Dedifferentiated amniotic fluid mesenchymal stem cell (primary cell): ENCODE measurements at regions not wholly inside any gene's neighbourhood (a gene's known extent, or its start where the extent isn't known, plus 50 kb on each side); places are given as distances from the start of the nearest gene placed in this dataset.
A peak's percentile ranks its signal among the peaks of the same experiment; 100 is the strongest.

Experiments used
- DNase-seq: peaks from one replicate; pipeline ENCODE4 v3.0.0-alpha.2; 2016; ENCODE audit errors: extremely low spot score

GRCh38 chr20:50285376-50286173 is 94.9 kb downstream of the CEBPB start:
- peak; percentile 41 for DNase-seq

DNA sequence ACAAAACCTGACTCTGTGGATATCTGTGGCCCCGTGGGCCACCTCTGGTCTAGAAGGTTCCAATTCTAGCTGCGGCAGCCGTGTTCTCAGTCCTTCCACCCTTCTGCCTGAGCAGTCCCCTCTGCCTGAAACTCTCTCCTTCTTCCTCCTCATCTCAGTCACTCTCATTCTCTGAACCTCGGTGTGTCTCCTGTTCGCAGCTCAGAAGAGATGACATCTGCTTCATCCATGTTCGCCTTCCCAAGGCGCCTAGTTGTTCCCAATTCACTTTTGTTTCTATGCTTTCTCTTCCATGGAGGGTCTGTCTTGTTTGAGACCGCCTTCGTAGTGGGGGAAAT is 95.5 kb downstream of the CEBPB start:
- DNase-seq: no peak

- peak; percentile 83 for DNase-seq
These were observed 96.0 kb downstream of the CEBPB start for GRCh38 chr20:50286609-50287008.

- no peak for DNase-seq
These were observed 96.9 kb downstream of the CEBPB start for GRCh38 chr20:50287512-50287911.

GRCh38 chr20:50288128-50288623 is 97.5 kb downstream of the CEBPB start:
- DNase-seq: no peak

GRCh38 chr20:50289581-50289980 is 99.0 kb downstream of the CEBPB start:
- DNase-seq: no peak

- DNase-seq: no peak
These were observed 99.5 kb downstream of the CEBPB start for GRCh38 chr20:50290112-50290511.

DNA sequence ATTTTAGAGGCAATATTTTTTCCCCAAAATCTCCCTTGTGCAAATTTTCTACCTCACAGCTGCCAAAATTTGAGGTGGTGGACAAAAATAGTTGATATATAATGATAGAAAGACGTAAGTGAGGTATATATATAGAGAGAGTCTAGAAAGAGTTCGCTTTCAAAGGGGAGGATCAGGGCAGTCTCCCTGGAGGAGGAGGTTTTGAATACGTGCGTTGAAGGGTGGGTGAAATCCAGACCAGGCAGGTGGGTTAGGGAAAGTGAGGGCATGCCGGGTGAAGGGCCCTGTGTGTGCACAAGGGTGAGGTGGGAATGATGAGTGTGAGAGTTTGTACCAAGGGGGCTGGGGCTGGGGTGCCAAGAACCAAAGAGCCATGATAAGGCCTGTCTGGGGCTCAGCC is 100.2 kb downstream of the CEBPB start:
- no peak for DNase-seq

DNA sequence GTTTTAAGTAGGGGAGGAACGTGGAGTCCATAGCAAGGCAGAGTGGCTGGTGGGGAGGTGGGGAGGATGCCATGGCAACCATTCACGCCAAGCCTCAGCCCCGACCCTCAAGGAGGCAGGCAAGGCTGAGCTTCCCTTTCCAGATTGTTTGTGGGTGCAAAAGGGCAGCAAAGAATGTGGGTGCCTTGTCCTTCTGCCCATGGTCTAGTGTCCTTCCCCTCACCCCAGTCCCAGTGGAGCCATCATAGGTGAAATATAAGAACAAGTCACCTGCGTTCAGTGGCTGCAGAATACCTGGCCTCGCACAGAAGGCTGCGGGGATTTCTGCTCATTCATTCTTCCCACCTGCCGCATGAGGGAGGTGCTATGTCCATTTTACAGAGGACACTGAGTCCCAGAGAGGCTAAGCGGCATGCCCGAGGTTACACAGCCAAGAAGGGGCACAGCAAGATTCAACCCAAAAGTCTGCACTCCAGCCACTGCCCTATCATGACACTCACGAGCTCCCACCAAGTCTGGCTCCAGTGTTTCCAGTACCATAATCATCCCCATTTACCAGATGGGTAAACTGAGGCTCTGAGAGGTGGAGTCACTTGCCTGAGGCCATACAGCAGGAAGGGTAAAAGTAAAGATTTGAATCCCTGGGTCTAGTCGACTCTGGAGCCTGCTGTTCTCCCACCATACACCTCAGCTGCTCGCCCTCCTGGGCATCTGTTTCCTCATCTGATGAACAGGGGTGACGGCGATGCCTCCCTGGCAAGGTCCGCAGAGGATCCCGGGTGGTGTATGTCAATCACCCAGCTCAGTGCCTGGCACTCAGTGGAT is 100.8 kb downstream of the CEBPB start:
- no peak for DNase-seq

GRCh38 chr20:50292079-50292590 is 101.5 kb downstream of the CEBPB start:
- no peak for DNase-seq

- peak; percentile 53 for DNase-seq
These were observed 102.1 kb downstream of the CEBPB start for GRCh38 chr20:50292591-50293283.

DNA sequence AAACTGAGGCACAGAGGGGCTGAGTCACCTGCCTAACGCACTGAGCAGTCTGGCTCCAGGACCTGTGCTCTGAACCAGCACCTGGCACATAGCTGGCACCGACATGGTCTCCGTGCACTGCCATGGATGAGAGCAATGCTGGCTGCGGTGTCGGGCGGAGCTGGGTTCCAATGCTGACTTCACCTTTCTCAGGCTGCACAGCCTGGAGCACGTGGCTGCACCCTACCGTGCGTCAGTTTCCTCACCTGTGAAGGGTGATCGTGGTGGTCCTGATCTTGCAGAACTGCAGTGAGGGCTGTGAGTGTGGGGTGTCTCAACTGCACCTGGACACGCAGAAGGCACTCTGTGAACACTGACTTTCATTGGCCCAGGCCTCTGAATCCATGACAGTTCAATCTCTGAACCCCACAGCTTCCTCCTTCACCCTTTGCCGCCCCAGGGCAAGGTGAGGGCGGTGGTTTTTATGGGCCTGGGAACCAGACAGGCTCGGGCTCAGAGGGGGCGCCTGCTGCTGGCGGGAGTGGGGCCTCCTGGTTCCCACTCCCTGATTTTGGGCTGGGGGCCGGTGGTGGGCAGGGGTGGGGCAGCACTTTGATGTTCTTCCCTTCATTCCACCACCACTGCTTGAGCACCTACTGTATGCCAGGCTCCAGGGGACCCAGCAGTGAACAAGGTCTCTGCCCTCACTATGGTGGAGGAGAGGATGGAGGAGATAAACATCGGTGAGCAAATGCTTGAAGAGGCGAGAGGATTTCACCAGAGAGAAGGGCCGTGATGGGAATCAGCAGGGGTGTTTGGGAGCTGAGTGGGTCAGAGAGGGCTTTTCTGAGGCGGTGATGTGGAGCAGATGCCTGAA is 102.9 kb downstream of the CEBPB start:
- no peak for DNase-seq

- no peak for DNase-seq
These were observed 103.8 kb downstream of the CEBPB start for GRCh38 chr20:50294164-50295088.

GRCh38 chr20:50295345-50295744 is 104.7 kb downstream of the CEBPB start:
- no peak for DNase-seq

GRCh38 chr20:50295762-50296449 is 105.3 kb downstream of the CEBPB start:
- no peak for DNase-seq

DNA sequence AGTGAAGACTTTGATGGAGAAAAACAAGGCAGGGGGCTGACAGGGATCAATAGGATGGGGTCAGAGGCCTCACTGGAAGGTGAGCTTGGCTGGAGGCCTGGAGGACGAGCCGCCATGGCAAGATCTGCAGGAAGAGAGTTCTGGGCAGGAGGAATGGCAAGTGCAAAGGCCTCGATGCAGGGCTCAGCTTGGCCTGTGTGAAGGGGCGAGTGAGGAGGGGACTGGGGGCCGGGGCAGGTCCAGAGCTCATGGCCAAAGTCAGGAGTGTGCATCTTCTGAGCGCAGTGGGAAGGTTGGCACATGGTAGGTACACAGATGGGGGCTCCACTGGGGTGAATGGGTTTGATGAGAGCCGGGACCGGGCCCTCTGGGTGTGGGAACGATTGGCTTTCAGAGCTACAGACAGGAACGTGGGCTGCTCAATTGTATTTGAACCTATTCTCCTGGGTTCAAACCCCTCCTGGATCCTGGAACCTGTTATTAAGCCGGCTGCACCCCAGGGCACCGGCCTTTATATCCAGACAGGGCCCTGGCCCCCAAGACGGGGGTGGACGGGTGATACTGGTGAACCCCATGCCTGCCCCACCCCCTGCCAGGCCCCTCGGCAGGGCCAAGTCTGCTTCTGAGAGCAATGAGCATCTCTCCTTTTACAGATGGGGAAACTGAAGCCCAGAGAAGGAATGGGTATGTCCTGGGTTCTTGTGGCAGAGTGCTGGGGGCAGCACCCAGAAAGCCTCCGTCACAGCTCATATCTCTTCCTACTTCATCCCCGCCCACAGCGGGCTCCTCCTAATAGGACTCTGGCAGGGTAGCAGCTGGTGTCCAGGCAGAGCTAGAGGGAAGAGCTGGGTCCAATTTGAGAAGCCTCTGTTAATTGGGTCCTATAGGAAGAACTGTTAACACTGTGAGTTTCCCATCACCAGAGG is 106.1 kb downstream of the CEBPB start:
- DNase-seq: no peak

DNA sequence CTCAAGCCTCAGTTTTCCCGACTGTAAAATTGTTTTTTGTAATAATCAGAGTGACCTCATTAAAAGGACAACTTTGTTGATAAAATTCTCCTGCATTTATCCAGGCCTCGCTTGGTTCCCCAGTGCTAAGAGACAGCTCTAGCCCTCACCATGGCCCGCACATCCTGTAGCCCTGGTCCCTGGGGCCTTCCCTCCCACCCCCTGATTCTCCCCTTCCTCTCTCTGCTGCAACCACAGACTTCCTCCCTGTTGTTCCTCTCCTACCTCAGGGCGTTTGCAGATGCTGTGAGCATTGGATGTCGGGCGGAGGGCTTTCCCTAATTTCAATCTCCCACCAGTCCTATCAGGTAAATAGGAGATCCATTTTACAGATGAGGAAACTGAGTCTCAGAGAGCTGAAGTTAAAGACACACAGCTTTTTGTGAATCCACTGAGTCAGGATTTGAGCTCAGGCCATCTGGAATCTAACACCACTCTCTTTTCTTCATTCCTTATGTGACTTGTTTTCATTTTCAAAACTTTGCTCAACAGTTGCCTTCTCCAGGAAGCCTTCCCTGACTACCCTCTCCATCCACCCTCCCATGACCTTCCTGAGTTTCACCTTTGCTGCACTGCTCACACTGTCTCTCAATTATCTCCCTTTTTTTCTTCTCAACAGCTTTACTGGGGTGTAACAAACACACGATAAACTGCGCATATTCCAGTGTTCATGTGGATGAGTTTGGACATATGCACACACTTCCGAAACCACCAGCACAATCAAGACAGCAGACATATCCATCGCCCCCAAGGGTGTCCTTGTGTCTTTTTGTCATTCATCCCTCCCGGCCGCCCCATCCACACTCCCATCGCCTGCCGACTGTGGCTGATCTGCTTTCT is 107.1 kb downstream of the CEBPB start:
- DNase-seq: no peak
